HepG2 (cell line): ENCODE measurements at regions not wholly inside any gene's neighbourhood (a gene's known extent, or its start where the extent isn't known, plus 50 kb on each side); places are given as distances from the start of the nearest gene placed in this dataset.

Experiments
- KLF13 ChIP-seq: sonication (generic); formaldehyde crosslinking; IDR thresholded peaks from 2 replicates; pipeline ENCODE4 v1.4.0; 2020; ENCODE audit warnings: mild to moderate bottlenecking, missing genetic modification reagents
- POLR2G ChIP-seq: fragments of 200-400 bp; formaldehyde crosslinking; IDR thresholded peaks from 2 replicates; pipeline ENCODE4 v1.6.1; 2018; ENCODE audit warnings: mild to moderate bottlenecking, low read depth, low read length, moderate library complexity
- TF ChIP-seq, protein P1 (sequence below): IDR thresholded peaks from 2 replicates; pipeline ENCODE4 v1.6.1; 2012; ENCODE audit warnings: low read length, improper control_type of control experiment

GRCh38 chr2:18061717-18062116 is 183.2 kb downstream of the KCNS3 start:
- TF ChIP-seq, protein P1, sequence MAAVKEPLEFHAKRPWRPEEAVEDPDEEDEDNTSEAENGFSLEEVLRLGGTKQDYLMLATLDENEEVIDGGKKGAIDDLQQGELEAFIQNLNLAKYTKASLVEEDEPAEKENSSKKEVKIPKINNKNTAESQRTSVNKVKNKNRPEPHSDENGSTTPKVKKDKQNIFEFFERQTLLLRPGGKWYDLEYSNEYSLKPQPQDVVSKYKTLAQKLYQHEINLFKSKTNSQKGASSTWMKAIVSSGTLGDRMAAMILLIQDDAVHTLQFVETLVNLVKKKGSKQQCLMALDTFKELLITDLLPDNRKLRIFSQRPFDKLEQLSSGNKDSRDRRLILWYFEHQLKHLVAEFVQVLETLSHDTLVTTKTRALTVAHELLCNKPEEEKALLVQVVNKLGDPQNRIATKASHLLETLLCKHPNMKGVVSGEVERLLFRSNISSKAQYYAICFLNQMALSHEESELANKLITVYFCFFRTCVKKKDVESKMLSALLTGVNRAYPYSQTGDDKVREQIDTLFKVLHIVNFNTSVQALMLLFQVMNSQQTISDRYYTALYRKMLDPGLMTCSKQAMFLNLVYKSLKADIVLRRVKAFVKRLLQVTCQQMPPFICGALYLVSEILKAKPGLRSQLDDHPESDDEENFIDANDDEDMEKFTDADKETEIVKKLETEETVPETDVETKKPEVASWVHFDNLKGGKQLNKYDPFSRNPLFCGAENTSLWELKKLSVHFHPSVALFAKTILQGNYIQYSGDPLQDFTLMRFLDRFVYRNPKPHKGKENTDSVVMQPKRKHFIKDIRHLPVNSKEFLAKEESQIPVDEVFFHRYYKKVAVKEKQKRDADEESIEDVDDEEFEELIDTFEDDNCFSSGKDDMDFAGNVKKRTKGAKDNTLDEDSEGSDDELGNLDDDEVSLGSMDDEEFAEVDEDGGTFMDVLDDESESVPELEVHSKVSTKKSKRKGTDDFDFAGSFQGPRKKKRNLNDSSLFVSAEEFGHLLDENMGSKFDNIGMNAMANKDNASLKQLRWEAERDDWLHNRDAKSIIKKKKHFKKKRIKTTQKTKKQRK: no peak
- TF ChIP-seq KLF13 (CRISPR knock-in tag) (no peak), POLR2G (no peak)
